RWPE1 (cell line): ENCODE measurements at regions not wholly inside any gene's neighbourhood (a gene's known extent, or its start where the extent isn't known, plus 50 kb on each side); places are given as distances from the start of the nearest gene placed in this dataset.

Source experiments
- CTCF ChIA-PET: fragments of 350-600 bp; sonication (Branson Sonifier 250); formaldehyde crosslinking; extraction: SDS; loops from one replicate; lab custom pipeline; 2021; lab: Yijun Ruan, JAX
- POLR2A ChIA-PET: fragments of 400-600 bp; formaldehyde crosslinking; extraction: SDS; loops from one replicate; lab custom pipeline; 2020; ENCODE audit warnings: antibody characterized with exemption; ENCODE audit not compliant: low non-redundant PET; lab: Yijun Ruan, JAX
- DNase-seq: peaks from one replicate; pipeline ENCODE4 v3.0.0; 2012; ENCODE audit warnings: low spot score
- H3K27ac ChIP-seq: fragments of 450-650 bp; 2 replicates; pipeline ENCODE4 v1.5.1; 2017
- CTCF ChIP-seq: fragments of 450-650 bp; conservative IDR thresholded peaks from 2 replicates; pipeline ENCODE4 v1.5.1; 2017; ENCODE audit warnings: low read depth, mild to moderate bottlenecking

DNA sequence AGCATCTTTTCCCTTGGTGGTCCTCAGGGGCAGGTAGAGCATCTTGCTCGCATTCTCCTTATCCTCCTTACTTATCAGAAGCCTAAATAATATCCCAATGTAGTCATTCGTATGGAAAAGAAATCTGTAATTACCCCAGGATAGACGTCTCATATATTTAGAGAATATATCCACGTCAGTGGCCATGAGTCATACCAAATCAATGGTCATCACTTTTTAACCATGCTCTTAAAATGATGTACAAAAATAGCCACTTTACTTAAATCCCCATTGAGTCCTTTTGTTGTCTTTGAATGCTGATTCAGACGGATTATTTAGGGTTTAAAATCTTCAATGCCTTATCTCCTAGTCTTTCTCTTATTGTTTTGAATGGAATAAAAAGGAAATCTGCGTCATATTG, 231.7 kb upstream of the STXBP5 start:
- DNase-seq = no peak
- no peak overlapping the region for H3K27ac ChIP-seq
- CTCF ChIA-PET = no interaction called here
- POLR2A ChIA-PET = no interaction called here
- TF ChIP-seq CTCF = no peak

DNA sequence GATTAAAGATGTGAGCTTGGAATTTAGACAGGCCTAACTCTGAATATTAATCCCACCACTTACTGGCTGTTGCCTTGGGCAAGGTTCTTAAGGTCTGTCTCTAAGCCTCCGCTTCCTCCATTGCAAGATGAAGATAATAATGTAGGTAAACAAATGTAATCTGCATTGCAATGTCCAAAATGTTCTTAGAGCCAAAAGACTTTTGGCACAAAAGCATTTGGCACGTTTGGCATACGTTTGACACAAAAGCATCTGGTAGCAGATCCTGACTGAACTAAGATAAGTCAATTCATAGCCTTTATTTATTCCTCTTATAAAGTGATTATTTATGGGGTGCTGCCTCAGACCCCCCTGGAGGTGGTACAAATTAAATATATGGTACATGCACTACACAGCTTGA, 229.9 kb upstream of the STXBP5 start:
- CTCF ChIA-PET = no interaction called here
- POLR2A ChIA-PET = no interaction called here
- DNase-seq = no peak
- TF ChIP-seq CTCF = no peak
- H3K27ac ChIP-seq = no peak overlapping the region

GRCh38 chr6:146975093-146975492, 229.1 kb upstream of the STXBP5 start:
- CTCF ChIA-PET = no interaction called here
- no peak overlapping the region for H3K27ac ChIP-seq
- no peak for TF ChIP-seq CTCF
- POLR2A ChIA-PET = no interaction called here
- DNase-seq = no peak

- CTCF ChIA-PET = interaction anchor here (0.6 kb wide), 1 partner anchor 1210 kb away, joined by 3 read pairs; no protein-coding TSS in a partner anchor
- no peak for DNase-seq
- no peak for TF ChIP-seq CTCF
- POLR2A ChIA-PET = no interaction called here
- H3K27ac ChIP-seq = no peak overlapping the region
These were observed 223.3 kb upstream of the STXBP5 start for GRCh38 chr6:146980900-146981329.

- no peak for TF ChIP-seq CTCF
- CTCF ChIA-PET = no interaction called here
- POLR2A ChIA-PET = no interaction called here
- H3K27ac ChIP-seq = no peak overlapping the region
- no peak for DNase-seq
These were observed 222.2 kb upstream of the STXBP5 start for GRCh38 chr6:146981981-146982380.

DNA sequence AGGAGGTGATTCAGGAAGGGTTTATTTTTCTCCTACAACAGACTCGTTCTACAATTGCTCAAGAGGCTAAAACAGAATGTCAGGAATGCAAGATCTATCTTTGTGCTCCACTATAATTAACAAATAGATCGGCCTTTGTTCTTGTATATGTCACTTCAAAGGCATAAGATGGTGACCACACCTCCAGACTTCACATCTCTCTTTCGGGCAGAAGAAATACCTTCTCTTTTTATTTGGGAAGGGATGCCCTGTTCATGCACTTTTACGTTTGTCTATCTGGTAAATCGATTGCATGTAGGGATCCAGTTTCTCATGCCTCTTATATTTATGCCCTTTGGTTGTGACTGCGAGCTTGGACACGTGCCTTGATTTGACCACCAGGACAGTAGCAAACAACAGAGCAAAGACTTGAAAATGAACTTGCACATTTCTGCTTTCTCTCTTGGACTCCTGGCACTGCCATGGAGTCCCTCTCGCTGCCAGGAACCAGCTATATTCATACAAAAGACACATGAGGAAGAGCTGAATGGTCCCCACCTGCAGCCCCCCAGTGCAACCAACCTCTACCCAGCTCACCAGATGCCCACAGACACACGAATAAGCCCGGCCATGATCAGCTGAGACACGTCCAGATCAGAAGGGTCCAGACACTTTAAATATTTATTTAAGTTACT, 219.8 kb upstream of the STXBP5 start:
- no peak for TF ChIP-seq CTCF
- H3K27ac ChIP-seq = no peak overlapping the region
- CTCF ChIA-PET = no interaction called here
- POLR2A ChIA-PET = no interaction called here
- DNase-seq = no peak
